Omental fat pad (tissue), 3 donors: ENCODE measurements at regions not wholly inside any gene's neighbourhood (a gene's known extent, or its start where the extent isn't known, plus 50 kb on each side); places are given as distances from the start of the nearest gene placed in this dataset.

Experiments
- ATAC-seq: fragments of 150-250 bp; one replicate; pipeline ENCODE4 v1.9.1; 2016; ENCODE audit warnings: mild to moderate bottlenecking, moderate library complexity; ENCODE audit not compliant: low FRiP score
- DNase-seq: peaks from one replicate; pipeline ENCODE4 v3.0.0-alpha.2; 2019; ENCODE audit warnings: low spot score
- CTCF ChIP-seq, 3 donors: fragments of 450-650 bp; IDR thresholded peaks; one replicate each; pipeline ENCODE4 v1.5.1; 2016 to 2017; ENCODE audit warnings: antibody characterized with exemption in 3 of 3, mild to moderate bottlenecking in 3 of 3, moderate library complexity in 2 of 3

DNA sequence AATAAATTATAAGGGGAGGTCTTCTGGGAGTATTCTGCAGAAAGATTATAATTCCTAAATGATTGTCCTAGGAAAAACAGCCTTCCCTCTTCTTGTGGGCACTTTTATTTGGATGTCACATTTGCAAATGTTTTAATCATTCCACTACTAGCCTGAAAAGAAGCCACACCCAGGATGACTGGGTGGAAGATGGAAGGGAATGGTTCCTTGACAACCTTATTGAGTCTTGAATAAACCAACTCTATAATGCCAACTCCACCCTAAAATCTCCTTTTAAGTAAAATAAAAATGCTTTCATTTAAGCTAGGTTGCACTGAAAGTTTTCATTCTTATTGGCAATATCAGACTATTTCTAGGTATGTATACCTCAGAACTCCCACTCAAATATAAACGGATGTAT lies 494.6 kb downstream of the RFC3 start:
- no peak for TF ChIP-seq CTCF (IDR thresholded peaks at IDR 0.05)
- ATAC-seq (no peak), DNase-seq (no peak)

- no peak for ATAC-seq
- no peak for DNase-seq
- no peak for TF ChIP-seq CTCF (IDR thresholded peaks at IDR 0.05)
These were observed 502.1 kb downstream of the RFC3 start for GRCh38 chr13:34320084-34320483.

DNA sequence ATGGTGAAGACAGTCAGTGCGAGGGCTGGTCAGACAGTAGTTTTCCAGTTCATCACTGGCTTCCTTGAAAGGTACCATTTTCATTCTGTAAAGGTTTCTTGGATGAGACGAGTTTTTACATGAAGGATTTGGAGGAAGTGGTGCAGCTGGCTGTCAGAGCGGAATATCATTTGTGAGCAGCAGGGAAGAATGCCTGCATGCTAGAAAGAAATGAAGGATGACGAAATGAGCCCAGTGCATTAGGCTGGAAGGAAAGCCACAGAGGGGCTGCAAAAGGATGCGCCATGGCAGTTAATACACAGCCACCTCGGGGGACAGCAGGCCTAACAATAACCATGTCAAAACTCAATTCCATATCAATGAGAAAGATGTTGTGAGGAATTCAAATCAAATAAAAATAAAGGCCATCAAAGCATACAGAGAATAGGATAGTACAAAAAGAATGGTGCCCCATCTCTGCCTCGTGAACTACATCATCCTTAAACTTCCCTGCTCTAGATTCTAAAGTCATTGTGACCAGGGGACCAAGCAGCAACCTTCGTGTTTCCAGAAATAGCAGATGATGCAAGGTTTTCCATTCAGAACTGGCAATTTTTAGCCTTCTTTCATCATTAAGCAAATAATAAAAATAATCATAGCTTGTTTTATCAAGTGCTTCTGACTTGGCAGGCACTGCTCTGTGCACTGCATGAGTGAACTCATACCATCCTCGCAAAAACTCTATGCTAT lies 504.2 kb downstream of the RFC3 start:
- no peak for TF ChIP-seq CTCF (IDR thresholded peaks at IDR 0.05)
- ATAC-seq (no peak), DNase-seq (no peak)

DNA sequence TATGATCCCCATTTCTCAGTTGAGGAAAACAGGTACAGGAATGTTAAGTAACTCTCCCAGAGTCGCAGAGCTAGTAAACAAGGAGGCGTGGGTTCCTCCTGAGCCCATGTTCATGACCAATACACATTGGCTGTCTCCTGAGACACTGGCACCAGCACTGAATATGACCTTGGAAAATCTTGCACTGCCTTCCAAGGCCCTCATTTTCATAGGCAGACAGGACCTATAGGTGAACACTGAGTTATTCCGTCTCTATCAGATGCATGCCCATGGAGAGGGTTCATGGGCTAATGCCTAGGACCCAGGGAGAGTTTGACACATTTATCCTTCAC lies 504.8 kb downstream of the RFC3 start:
- DNase-seq (no peak), ATAC-seq (no peak)
- no peak for TF ChIP-seq CTCF (IDR thresholded peaks at IDR 0.05)

GRCh38 chr13:34335014-34336007 lies 517.4 kb downstream of the RFC3 start:
- ATAC-seq (no peak), DNase-seq (no peak)
- TF ChIP-seq CTCF (IDR thresholded peaks at IDR 0.05), result no peak

DNA sequence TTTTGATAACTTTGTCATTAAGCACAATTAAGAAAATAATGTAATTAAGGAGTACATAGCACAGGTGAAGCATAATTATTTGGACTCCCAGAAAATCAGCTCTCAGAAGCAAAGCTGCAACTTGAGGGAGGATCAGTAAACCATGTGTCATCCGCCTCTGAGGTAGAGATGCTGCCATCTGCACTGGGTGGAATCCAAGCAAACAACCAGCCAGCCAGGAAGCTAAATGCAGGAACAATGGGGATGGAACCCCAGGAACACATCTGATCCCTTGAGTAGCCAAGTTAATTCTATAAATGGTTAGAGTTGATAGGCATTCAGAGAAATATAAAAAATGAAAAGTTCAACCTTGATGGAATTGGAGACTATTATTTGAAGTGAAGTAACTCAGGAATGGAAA lies 520.2 kb downstream of the RFC3 start:
- ATAC-seq (no peak), DNase-seq (no peak)
- no peak for TF ChIP-seq CTCF (IDR thresholded peaks at IDR 0.05)
